ENCODE measurements at regions not wholly inside any gene's neighbourhood (a gene's known extent, or its start where the extent isn't known, plus 50 kb on each side); places are given as distances from the start of the nearest gene placed in this dataset.
A peak's percentile ranks its signal among the peaks of the same experiment; 100 is the strongest.

DNA sequence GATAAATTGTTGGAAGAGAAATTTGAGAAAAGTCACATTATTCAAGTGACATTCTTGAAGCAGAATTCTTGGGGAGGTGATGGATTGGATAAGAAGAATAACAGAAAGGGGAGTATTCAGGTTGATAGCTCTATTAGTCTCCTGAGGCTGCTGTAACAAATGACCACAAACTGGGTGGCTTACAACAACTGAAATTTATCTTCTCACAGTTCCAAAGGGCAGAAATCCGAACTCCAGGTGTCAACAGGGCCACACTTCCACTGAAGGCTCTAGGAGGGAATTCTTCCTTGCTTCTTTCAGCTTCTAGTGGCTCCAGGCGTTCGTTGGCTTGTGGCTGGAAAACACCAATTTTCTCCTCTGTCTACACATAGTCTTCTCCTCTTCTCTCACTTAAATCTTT lies 99.8 kb downstream of the TES start:
- DNase-seq, result no peak

GRCh38 chr7:116311259-116311658 lies 100.9 kb downstream of the TES start:
- DNase-seq, result no peak

- DNase-seq, result no peak
Observed at GRCh38 chr7:116311816-116312471, 101.6 kb downstream of the TES start.

GRCh38 chr7:116315293-116315692 lies 105.0 kb downstream of the TES start:
- DNase-seq, result peak; percentile 12

DNA sequence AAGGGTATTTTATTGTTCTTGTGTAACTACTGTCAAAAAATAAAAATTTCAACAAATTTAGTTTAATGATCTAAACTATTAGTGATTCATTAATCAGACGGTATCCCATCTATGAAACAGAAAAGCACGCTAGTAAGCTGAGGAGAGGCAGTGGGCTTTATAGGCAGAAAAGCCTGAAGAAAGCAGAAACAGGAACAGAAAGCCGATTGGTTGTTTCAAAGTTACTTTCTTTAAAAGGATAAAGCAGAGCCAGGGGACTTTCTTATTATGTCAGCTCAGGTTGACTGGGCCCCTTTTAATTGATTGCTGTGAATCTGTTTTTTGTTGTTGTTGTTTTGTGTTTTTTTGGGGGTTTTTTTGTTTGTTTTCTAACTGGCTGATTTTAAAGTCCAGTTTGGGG lies 105.5 kb downstream of the TES start:
- DNase-seq, result no peak

GRCh38 chr7:116316838-116317628 lies 106.7 kb downstream of the TES start:
- peak; percentile 58 for DNase-seq

GRCh38 chr7:116317907-116318306 lies 107.6 kb downstream of the TES start:
- no peak for DNase-seq

GRCh38 chr7:116322541-116322940 lies 112.2 kb downstream of the TES start:
- no peak for DNase-seq

DNA sequence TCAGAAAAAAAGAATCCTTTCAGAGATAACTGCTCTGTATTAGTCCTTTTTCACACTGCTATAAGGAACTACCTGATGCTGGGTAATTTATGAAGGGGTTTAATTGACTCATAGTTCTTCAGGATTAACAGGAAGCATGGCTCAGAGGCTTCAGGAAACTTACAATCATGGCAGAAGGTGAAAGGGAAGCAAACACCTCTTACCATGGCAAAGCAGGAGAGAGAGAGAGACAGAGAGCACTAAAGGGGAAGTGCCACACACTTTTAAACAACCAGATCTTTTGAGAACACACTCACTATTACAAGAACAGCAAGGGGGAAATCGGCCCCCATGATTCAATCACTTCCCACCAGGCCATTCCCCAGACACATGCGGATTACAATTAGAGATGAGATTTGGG lies 114.2 kb downstream of the TES start:
- DNase-seq, result no peak

- no peak for DNase-seq
Observed at GRCh38 chr7:116325517-116325916, 115.2 kb downstream of the TES start.

- no peak for DNase-seq
Observed at GRCh38 chr7:116327135-116327534, 116.8 kb downstream of the TES start.

GRCh38 chr7:116327752-116328151 lies 117.4 kb downstream of the TES start:
- DNase-seq, result no peak

- no peak for DNase-seq
Observed at GRCh38 chr7:116328161-116328560, 117.8 kb downstream of the TES start.

- no peak for DNase-seq
Observed at GRCh38 chr7:116329686-116330503, 119.6 kb downstream of the TES start.

DNA sequence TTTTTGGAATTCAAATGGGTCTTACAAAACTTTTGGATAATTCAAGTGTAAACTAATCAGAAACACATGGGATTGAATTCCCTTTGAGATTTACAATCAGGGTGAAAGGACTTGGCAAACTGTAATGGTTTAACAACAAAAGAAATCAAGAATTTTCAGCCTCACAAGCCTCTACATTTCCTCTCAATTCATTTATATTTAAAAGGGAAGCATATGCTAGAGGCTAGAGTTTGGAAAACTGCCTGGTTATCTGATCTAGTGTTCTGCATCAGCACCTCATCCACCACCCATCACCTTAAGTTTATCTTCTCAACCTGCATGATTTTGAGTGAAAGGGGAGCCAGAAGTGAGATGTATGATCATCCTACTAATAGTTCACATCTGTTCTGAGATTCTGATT lies 120.7 kb downstream of the TES start:
- no peak for DNase-seq

DNA sequence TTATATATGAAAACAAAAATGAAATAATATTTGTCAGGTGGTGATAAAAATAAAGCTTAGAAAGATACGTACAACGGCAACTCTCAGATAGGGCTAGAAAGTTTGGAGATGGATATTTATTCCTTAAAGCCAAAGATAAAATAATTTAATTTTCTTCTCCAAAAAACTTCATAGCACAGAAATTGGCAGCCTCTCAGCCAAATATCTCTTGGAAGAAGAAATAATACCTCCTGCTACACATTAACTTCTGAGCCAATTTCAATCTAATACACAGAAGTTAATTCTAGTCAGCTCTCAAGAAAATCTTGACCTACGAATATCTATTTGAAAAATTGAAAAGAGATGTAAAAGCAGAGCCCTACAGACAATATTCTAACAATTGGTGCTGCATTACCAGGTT lies 122.4 kb downstream of the TES start:
- no peak for DNase-seq

- no peak for DNase-seq
Observed at GRCh38 chr7:116334555-116334954, 124.2 kb downstream of the TES start.

DNA sequence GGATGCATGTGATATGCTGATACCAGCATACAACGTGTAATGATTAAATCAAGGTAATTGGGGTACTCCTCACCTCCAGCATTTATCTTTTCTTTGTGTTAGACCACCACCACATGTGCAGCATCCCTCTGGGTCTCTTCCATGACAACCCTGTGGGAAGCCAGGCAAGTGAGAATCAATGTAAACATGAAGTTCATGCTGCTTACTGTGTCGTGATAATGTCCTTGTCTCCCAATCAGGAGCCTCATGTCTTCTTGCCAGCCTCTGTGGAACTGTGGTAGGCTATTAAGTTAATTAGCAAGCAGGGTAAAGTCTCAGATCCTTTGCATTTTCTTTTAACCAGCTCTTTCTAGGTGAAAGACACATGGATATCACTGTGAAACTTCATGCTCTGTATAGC lies 126.7 kb downstream of the TES start:
- DNase-seq, result no peak

- DNase-seq, result no peak
Observed at GRCh38 chr7:116337800-116338199, 127.5 kb downstream of the TES start.

GRCh38 chr7:116339564-116339963 lies 129.2 kb downstream of the TES start:
- no peak for DNase-seq

- DNase-seq, result no peak
Observed at GRCh38 chr7:116340201-116340847, 130.0 kb downstream of the TES start.

- DNase-seq, result peak; percentile 6
Observed at GRCh38 chr7:116340943-116341907, 130.9 kb downstream of the TES start.
